Right kidney (tissue), 1 donor: ENCODE measurements at regions not wholly inside any gene's neighbourhood (a gene's known extent, or its start where the extent isn't known, plus 50 kb on each side); places are given as distances from the start of the nearest gene placed in this dataset.

Source experiments
- DNase-seq: peaks from one replicate; pipeline ENCODE4 v3.0.0-alpha.2; 2016

- DNase-seq: no peak
Observed at GRCh38 chr14:101232340-101233020, 328.8 kb upstream of the DIO3 start.

DNA sequence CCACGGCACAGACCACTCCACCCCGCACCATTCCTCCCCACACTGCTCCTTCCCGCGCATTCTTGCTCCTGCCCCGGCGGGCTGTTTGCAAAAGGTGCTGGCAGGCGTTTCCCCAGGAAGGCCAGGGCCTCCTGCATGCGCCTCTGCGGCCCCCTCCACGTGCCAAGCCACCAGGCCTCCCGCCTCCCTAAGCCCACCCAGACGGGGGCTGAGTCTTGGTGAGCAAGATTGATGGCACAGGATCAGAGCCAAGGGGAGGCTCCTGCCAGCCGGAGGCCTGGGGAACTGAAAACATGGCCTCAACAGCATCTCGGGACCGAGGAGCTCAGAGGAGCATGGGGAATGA lies 328.3 kb upstream of the DIO3 start:
- DNase-seq: peak; percentile 43

- no peak for DNase-seq
Observed at GRCh38 chr14:101233391-101233790, 327.9 kb upstream of the DIO3 start.

- DNase-seq: no peak
Observed at GRCh38 chr14:101233808-101234207, 327.5 kb upstream of the DIO3 start.

GRCh38 chr14:101234244-101234937 lies 326.9 kb upstream of the DIO3 start:
- DNase-seq: no peak

- peak; percentile 56 for DNase-seq
Observed at GRCh38 chr14:101234999-101235334, 326.3 kb upstream of the DIO3 start.

DNA sequence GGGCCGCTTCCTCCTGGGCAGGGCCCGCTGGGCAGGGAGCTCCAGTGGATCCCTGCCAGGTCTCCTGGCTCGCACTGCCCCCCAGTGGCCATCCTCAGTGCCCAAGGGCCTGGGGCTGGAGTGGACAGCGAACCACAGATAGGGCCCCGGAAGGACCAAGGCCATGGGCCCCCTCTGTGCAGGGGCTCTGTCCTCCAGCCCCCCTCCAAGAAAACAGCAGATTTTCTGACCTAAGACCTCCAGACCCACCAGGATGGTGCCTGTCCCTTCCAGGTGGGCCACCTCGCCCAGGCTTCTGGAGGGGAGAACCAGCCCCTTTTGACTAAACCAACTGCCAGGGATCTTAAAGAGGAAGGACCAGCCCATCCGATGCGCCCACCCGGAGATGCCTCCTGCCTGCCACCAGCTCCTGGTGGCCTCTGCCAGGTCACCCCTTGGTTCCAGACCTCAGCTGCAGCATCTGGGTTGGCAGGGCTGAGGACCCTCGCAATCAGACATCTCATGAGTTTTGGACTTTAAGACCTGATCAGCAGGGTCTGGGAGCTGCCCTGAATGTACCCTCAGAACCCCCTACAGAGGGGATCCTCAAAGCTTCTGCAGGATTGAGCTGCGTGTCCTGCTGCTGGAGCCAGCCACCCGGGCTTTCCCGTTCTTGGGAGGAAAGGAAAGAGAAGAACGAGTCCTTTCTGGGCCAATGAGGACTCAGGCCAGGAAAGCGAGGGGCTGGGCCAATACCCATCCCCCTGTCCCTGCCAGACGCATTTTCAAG lies 325.8 kb upstream of the DIO3 start:
- peak; percentile 65 for DNase-seq

DNA sequence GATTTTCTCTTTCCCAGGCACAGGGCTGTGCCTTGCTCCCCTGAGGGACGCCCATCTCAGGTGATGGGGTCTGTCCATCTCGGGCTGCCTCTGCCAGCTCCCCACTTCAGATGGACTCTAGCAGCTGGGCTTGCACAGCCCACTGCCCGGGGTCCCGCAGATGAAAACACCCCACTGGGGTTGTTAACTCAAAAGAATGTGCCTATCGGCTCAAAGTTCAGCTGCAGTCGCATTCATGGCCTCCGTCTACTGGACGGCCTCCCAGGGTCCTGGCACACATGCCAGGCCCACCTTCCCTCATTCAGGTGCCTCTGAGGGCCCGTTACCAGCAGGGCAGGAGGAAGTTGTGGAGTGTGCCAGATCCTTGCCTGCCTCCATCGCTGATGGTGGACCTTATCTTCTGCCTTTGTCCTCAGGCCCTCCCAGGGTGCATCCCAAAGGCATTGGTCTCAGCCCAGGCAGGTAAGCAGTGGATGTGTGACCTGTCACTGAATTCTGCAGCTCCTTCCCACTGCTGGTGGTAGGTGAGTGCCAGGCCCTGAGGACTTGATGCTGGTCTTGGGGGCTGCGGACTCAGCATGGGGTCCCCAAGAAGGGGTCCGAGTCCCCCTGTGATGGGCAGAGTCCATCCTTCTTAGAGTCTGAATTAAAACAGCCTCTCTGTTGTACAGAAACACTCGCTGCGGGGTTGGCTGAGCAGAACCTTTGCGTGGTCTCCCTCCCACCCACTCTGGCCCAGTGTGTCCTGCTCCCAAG lies 324.6 kb upstream of the DIO3 start:
- DNase-seq: no peak

DNA sequence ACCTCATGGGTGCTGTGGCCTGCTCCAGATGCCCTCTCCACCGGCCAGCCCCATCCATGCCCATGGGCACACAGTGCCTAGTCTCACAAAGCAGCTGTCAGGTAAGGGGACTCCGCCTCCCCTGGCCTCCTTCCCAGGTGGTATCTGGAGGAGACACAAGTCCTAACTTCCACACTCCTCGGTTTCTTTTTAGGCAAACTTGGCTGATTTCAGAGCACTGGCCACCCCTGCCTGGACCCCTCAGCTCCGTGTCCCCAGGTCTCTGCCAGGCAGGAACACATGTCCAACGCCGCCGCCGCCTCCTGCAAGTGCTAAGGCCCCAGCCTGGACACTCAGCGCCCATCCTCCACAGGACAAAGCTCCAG lies 324.1 kb upstream of the DIO3 start:
- no peak for DNase-seq

GRCh38 chr14:101239065-101239464 lies 322.2 kb upstream of the DIO3 start:
- no peak for DNase-seq

- DNase-seq: no peak
Observed at GRCh38 chr14:101241147-101241546, 320.1 kb upstream of the DIO3 start.

DNA sequence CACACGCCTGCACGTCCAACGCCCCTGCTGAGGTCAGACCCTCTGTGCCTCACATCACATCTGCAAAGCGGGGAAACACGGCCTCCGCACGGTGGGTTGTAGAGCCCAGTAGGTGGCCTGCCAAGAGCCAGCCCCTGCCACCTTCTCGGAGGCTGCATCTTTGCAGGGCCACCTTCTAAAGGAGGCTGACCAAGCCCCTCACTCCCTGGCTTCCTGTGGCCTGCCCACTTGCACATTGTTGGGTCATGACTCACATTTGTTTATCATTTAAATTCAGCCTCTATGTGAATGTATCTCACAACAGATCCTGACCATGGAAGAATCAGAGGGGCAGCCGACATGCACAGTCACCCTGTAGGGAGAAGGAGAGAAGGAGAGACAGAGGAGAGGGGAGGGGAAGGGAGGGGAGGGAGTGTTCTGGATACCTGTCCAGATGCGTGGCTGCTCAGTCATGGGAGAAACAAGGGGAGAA lies 319.5 kb upstream of the DIO3 start:
- no peak for DNase-seq

- DNase-seq: no peak
Observed at GRCh38 chr14:101242442-101243385, 318.6 kb upstream of the DIO3 start.

DNA sequence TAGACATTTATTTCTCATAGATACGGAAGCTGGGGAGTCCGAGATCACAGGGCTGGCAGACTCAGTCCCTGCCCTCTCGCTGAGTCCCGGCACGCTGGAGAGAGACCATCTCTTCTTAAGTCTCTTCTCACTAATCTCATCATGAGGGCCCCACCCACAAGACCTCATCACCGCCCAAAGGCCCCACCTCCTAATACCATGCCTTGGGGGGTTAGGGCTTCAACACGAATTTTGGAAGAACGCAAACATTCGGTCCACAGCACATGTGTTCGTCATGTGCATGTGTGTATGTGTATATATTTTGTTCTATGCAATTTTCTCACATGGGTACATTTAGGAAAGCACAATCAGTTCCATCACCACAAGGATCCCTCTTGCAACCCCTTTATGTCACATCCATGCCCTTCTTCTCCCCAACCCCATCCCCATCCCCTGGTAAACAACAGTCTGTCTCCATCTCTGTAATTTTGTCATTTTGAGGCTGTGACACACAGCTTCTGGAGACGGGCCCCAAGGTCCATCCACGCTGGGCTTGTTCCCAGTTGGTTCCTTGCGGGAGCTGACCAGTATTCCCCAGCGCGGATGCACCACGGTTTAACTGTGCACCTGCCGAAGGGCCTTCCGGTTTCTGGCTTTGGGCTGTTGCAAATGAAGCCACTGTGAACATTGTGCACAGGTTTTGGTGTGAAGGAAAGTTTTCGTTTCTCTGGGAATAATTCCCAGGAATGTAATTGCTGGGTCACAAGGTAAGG lies 317.5 kb upstream of the DIO3 start:
- no peak for DNase-seq

- no peak for DNase-seq
Observed at GRCh38 chr14:101246894-101247841, 314.1 kb upstream of the DIO3 start.

- DNase-seq: no peak
Observed at GRCh38 chr14:101247842-101248725, 313.2 kb upstream of the DIO3 start.

DNA sequence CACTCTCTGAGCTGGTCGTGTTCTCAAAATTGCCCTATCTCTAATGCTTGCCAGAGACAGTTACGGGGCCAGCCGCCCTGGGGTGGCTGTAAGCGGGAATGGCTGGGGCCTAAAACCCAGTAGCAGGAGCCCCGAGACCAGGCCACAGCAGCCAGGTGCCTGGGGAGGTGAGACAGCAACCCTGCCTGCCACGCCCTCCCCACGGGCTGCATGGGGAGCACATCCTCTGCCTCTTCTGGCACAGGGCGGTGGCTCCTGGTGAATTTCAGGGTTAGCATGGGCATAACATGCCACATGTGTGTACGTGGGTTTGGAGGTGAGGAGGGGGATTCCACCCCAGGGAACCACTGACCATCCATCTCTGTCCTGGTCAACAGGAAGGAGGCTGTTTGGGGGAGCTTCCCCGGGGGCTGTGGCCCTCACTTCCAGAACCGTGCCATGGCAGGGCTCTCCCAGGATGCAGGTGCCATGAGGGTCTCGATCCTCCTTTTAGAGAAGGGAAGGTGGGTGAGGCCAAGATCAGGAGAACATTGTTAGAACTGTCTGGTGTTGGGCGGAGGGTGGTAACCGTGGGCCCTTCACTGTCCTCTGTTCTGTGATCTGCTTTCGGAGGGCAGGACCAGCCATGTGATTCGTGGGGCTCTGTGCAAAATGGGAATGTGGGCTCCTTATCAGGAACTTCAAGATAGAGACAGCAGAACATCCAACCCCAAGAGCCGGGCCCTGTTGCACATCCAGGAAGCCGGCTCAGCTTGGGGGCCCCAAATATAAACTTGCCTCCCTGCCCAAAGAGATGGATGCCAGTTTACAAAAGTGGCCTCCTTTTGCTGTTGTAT lies 312.2 kb upstream of the DIO3 start:
- no peak for DNase-seq

GRCh38 chr14:101249676-101250036 lies 311.6 kb upstream of the DIO3 start:
- DNase-seq: no peak
